MV-4-11 (cell line): ENCODE measurements at regions not wholly inside any gene's neighbourhood (a gene's known extent, or its start where the extent isn't known, plus 50 kb on each side); places are given as distances from the start of the nearest gene placed in this dataset.

Experiments
- DNase-seq: peaks from one replicate; lab custom pipeline; 2025; lab: John Stamatoyannopoulos, UW

DNA sequence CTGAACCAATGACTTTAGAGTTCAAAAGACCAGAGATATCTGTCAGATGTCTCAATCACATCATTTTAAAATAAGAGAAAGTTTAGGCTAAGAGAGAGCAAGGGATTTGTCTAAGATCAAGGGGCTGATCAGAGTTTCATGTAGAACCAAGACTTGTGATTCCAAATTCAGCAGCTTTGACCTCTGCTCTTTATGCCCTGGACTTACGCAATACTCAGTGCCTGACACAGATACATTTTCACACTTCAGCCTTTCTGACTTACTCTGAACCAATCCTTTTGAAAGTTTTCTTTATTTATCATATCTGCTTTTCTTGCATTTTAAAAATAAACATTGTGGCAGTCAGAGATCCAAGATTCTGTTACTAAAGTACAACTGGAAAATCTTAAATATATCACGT lies 428.0 kb downstream of the PLPP3 start:
- DNase-seq: no peak

- DNase-seq: no peak
These were observed 428.7 kb downstream of the PLPP3 start for GRCh38 chr1:56150441-56151215.

DNA sequence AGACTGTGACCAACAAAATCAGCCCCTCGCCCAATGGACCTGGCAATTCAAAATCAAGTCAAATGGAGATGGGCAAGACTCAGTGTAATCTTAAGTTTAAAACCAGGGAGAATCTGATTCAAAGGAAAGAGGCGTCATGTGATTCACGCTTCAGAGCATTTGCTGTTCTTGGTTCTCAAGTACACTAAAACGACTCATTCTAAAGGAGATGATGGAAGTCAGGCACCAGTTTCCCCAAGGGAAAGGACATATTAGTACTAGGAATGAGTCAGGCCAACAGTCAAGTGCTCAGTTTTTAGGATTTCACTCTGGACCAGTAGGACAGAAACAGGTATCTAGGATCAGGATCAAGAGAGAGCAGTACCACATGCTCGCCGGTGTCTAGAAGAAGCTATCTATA lies 429.6 kb downstream of the PLPP3 start:
- DNase-seq: no peak

DNA sequence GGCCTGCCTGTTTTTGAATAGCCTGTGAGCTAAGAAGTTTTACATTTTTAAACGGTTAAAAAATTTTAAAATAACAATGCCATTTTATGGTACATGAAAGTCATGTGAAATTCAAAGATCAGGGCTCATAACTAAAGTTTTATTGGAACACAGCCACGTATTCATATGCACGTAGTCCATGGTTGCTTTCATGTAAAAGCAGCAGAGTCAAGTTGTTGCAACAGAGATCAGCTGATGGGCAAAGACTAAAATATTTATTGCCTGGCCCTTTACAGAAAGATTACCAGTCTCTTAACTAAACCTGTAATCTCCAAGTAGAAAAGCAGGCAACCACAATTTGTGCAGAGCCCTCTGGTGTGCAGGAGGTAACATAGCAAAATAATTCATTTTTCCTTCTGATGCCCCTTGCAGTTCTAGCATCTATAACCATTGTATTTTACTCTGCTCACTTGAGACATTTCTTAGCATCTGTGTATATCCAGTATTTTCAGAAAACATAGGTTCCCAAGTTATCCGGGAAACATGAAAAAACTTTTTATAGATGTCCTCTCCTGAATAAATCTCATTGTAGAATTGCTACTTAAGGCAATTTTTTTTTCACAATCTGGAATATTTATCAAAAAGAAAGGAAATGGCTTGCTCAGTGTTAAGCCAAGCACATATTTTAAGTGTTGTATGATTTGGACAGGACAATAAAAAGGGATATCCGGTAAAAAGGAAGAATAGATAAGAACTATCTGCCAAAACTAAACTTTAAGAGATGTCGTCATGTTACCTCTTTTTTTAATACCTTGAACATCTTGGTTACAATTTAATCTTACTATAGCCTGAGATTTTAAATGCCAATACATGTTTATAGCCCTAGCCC lies 430.8 kb downstream of the PLPP3 start:
- no peak for DNase-seq

DNA sequence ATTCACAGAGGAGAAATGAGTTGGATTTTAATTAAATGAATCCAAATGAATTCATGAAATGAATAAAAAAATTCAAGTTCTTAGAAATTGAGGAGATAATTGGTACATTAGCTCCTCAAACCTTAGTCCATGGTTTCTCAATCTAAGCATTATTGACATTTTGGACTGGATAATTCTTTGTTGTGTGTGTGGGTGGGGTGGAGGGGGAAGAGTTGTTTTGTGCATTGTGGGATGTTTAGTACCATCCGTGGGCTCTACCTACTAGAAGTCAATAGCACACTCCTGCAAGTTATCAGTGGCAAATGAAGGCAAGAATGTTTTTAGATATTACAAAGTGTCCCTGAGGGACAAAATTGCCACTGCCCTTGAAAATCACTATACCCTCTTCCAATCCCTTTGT lies 431.9 kb downstream of the PLPP3 start:
- no peak for DNase-seq

- DNase-seq: no peak
These were observed 432.3 kb downstream of the PLPP3 start for GRCh38 chr1:56147034-56147433.

DNA sequence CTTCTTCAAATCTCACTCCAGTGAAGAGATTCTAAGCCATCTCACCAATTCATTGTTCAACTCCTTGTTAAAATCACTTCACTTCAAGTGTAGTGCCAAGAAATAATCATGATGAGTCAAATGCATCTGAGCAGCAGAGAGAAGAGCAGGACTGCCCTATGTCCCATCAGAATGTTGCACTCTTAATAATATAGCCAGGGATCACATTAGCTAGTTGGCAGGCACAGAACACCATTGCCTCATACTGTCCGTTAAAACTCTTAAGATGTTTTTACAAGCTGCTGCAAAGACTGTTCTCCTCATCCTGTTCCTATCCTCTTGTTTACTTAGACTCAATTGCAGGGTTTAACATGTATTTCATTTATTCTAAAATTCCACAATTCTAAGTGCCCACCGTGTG lies 432.9 kb downstream of the PLPP3 start:
- DNase-seq: no peak

DNA sequence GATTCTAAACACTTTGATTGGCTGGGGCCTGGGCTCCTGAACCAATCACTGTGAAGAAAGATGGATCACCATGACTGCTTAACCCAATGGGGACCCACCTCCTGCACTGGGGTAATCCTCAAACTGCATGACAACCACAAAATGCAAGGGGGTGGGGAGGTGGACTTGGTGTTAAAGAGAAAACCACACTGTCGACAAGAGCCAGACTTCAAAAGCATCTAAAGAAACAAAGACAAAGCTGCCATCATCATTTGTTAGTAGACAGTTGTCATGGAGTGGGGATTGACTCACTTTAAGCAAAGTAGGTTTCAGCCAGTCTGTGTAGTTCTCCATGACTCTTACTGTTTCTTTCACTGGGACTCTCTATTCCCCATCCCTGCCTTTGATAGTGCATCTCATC lies 433.8 kb downstream of the PLPP3 start:
- DNase-seq: no peak

GRCh38 chr1:56142301-56142700 lies 437.1 kb downstream of the PLPP3 start:
- no peak for DNase-seq

- no peak for DNase-seq
These were observed 439.5 kb downstream of the PLPP3 start for GRCh38 chr1:56139836-56140235.

DNA sequence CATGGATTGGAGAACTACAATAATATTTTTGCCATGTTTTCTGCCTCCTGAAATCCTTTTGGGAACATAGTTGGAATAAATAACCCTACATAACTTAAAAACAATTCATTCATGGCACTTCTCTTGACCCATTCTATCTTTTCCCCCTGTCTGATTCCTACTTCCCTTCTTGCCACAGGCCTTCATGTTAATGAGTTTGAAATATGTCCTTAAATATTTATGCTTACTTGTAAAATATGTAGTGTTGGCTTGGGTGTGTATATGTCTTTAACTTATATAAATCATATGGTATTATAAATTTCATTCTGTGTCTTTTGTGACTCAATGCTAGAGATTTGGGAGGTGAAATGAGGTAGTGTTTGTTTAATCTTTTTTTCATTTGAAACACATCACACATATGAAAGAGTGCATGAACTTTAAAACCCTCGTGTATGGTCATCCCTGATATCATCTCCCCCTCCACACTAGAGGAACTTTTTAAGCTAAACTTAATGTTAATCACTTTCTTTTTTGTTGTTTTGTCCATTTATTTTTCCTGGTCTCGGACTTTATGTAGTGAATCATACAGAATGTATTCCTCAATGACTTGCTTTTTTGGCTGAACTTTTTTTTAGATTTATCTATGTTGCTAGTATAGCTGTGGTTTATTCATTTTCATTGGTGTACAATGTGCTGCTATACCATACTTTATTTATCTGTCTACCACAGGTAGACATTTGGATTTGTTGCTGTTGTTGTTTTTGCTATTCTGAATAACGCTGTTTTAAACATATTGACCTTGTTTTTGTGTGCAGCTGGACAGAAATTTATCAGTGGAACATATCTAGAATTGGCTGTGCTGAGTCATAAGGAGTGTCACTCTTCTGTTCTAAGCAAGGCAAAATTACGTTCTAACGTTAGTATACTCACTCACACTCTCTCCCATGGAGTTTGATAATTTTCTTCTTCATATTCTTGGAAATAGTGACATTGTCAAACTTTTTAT lies 441.6 kb downstream of the PLPP3 start:
- DNase-seq: no peak

DNA sequence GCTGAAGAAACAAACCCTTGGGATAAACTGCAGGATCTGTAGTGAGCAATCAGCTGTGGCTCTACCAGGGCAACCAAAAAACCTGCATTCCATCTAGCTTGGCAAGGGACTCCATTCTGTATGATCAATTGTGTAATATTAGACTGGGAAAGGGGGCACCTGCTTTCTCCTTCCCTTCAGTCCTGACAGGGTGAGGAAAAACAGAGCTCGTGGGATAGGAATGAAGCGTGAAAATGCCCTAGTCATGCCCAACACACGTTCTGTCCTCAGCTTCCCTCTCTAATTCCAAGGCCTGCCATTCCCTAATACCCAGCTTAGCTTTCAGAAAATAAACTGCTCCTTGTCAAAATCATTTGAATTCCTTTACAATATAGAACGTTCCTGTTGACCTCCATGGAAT lies 442.3 kb downstream of the PLPP3 start:
- no peak for DNase-seq

DNA sequence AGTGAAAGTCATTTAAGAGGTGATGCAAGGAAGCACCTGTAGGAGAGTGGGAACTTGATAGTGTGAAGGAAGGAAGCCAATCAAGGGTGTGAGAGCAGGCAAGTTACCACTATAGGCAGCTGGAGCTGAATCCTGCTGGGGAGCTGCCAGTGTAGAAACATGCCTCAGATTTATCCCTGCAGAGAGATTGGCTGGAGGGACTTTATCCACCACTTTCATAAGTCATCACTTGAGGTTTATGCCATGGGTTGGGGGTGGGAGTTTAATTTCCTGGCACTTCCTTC lies 443.6 kb downstream of the PLPP3 start:
- no peak for DNase-seq

- peak; percentile 25 for DNase-seq
These were observed 444.1 kb downstream of the PLPP3 start for GRCh38 chr1:56135069-56135863.

DNA sequence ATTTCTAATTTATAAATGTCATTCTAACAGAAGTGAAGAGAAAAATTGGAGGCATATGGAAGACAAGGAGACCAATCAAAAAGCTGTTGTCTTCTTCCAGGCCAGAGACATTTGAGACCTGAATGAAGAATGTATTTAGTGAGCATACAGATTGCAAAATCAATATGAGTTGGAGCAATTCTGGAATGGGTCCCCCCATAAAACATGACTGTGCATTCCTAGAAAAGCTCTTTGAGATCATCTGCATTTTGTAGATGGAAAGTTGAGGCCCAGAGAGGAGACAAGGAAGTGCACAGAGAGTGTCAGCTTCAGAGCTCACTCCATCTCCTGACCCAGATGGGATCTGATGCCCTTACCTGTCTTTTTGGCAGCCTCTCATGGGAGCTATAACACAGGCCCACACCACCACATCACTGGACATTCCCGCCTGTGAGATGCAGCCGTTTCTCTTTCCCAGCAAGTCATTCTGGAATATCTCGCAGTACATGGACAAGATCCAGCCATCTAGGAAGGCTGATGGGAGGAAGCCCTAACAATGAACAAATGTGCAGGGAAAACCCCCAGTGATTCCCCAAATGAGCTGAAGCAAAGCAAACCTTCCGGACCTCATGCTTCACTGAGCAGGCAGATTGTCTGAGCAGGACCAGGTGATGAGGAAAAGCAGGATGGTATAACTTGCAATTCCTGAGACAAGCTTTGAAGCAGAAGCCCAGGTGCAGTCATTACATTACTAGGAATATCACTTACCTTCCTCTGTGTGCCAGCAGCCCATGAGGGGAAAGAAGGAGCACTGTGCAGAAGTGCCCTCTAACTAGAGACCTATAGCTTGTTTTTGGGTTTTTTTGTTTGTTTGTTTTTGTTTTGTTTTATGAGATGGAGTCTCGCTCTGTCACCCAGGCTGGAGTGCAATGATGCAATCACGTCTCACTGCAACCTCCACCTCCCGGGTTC lies 445.6 kb downstream of the PLPP3 start:
- DNase-seq: no peak

- no peak for DNase-seq
These were observed 446.8 kb downstream of the PLPP3 start for GRCh38 chr1:56132520-56132919.

DNA sequence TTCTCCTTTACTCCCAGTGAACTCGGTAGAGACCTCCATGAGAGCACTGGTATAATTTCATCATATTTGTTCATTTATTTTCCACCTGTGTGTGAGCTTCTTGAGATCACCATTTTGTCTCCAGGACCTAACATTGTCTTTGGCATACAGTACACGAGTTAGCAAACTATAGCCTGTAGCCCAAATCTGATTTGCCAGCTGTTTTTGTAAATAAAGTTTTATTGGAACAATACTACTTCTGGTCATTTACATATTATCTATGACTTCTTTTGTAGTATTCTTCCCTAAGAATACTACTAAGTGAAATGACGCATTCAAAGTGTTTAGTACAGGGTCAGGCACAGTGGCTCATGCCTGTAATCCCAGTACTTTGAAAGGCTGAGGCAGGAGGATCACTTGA lies 449.5 kb downstream of the PLPP3 start:
- no peak for DNase-seq

DNA sequence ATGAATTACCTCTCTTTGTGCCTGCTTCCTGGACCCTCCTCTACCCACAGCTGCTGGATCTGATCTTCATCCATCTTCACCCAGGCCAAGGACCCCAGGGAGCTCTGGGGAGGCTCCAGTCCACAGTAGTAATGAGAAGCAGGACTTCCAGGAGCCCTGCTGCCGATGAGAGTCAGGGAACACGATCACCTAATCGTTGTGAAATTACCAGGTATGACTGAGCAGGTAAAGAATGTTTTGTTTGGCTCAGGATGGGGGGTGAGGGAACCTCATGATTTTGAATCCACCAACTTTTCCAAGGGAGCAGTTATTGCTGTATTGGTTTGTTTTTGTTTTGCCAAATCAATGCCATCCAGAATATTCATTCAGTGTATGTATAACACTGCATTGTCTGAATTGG lies 454.0 kb downstream of the PLPP3 start:
- DNase-seq: no peak

DNA sequence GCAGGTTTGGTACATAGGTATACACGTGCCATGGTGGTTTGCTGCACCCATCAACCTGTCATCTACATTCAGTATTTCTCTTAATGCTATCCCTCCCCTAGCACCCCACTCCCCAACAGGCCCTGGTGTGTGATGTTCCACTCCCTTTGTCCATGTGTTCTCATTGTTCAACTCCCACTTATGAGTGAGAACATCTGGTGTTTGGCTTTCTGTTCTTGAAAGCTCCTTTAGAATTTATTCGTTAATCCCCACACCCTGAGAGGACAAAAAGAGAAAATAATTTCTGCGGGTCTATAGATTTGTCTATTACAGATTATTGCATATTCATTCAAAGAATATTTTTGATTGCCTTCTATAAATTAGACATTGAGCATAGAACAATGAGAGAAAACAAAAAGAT lies 455.5 kb downstream of the PLPP3 start:
- no peak for DNase-seq

- no peak for DNase-seq
These were observed 455.9 kb downstream of the PLPP3 start for GRCh38 chr1:56123421-56123820.
